Neural progenitor cell (in vitro differentiated cells): ENCODE measurements at regions not wholly inside any gene's neighbourhood (a gene's known extent, or its start where the extent isn't known, plus 50 kb on each side); places are given as distances from the start of the nearest gene placed in this dataset.
A peak's percentile ranks its signal among the peaks of the same experiment; 100 is the strongest.

Experiments used
- DNase-seq: peaks from one replicate; pipeline ENCODE4 v3.0.0-alpha.2; 2016; ENCODE audit warnings: low spot score
- H2AFZ ChIP-seq: fragments of 200-600 bp; sonication (generic); replicated peaks from 2 replicates; pipeline ENCODE4 v1.6.1; 2016; ENCODE audit warnings: antibody characterized with exemption
- H3F3A ChIP-seq: fragments of 200-600 bp; sonication (generic); 2 replicates; pipeline ENCODE4 v1.6.1; 2016; ENCODE audit warnings: antibody characterized with exemption, low read depth
- H3K27ac ChIP-seq: fragments of 200-600 bp; sonication (generic); 2 replicates; pipeline ENCODE4 v1.5.1; 2016; ENCODE audit warnings: mild to moderate bottlenecking
- H3K27me3 ChIP-seq: fragments of 200-600 bp; sonication (generic); 2 replicates; pipeline ENCODE4 v1.6.1; 2016; ENCODE audit warnings: mild to moderate bottlenecking, moderate library complexity
- H3K36me3 ChIP-seq: fragments of 200-600 bp; sonication (generic); 2 replicates; pipeline ENCODE4 v1.5.1; 2016
- H3K4me1 ChIP-seq: fragments of 200-600 bp; sonication (generic); 2 replicates; pipeline ENCODE4 v1.6.1; 2016; ENCODE audit warnings: mixed run types
- H3K4me2 ChIP-seq: fragments of 200-600 bp; sonication (generic); 2 replicates; pipeline ENCODE4 v1.6.1; 2016
- H3K4me3 ChIP-seq: fragments of 200-600 bp; sonication (generic); 2 replicates; pipeline ENCODE4 v1.5.1; 2016
- H3K79me2 ChIP-seq: fragments of 200-600 bp; sonication (generic); 2 replicates; pipeline ENCODE4 v1.6.1; 2016; ENCODE audit warnings: low read depth
- H3K9ac ChIP-seq: fragments of 200-600 bp; sonication (generic); 2 replicates; pipeline ENCODE4 v1.6.1; 2016
- H3K9me3 ChIP-seq: fragments of 200-600 bp; sonication (generic); 2 replicates; pipeline ENCODE4 v1.5.1; 2016; ENCODE audit warnings: low read depth
- H4K20me1 ChIP-seq: fragments of 200-600 bp; sonication (generic); 2 replicates; pipeline ENCODE4 v1.6.1; 2016; ENCODE audit warnings: low read depth
- H3K27ac Mint-ChIP-seq: 3 replicates; pipeline ENCODE4 v1.8.0; 2021; ENCODE audit warnings: mixed read lengths
- H3K27me3 Mint-ChIP-seq: 2 replicates; pipeline ENCODE4 v1.8.0; 2022; ENCODE audit warnings: low read depth, mild to moderate bottlenecking, inconsistent platforms, moderate library complexity, mixed read lengths; ENCODE audit not compliant: insufficient read depth
- H3K36me3 Mint-ChIP-seq: 3 replicates; pipeline ENCODE4 v1.8.0; 2021; ENCODE audit warnings: mixed read lengths
- H3K4me1 Mint-ChIP-seq: 3 replicates; pipeline ENCODE4 v1.8.0; 2021; ENCODE audit warnings: mixed read lengths
- H3K4me3 Mint-ChIP-seq: 3 replicates; pipeline ENCODE4 v1.8.0; 2021; ENCODE audit warnings: mild to moderate bottlenecking, moderate library complexity, mixed read lengths
- H3K9me3 Mint-ChIP-seq: 3 replicates; pipeline ENCODE4 v1.8.0; 2020; ENCODE audit warnings: mixed read lengths
- EZH2 ChIP-seq: fragments of 200-600 bp; sonication (generic); IDR thresholded peaks from 2 replicates; pipeline ENCODE4 v1.6.1; 2017; ENCODE audit warnings: antibody characterized with exemption, mild to moderate bottlenecking, moderate library complexity
- EZH2phosphoT487 ChIP-seq: fragments of 200-600 bp; sonication (generic); IDR thresholded peaks from 2 replicates; pipeline ENCODE4 v1.6.1; 2017; ENCODE audit warnings: antibody characterized with exemption
- TF ChIP-seq, protein P1 (sequence below): fragments of 200-600 bp; sonication (generic); IDR thresholded peaks from 2 replicates; pipeline ENCODE4 v1.5.1; 2017; ENCODE audit warnings: antibody characterized with exemption, mild to moderate bottlenecking

- Histone ChIP-seq H2AFZ (no peak overlapping the region), H3K79me2 (no peaks in the 10 kb centered on the region), H3K36me3 (no peaks in the 10 kb centered on the region), H4K20me1 (peaks cover 5% of the 10 kb centered on the region), H3K4me1 (peaks cover 38% of the 10 kb centered on the region), H3K9ac (no peak overlapping the region), H3K9me3 (no peaks in the 10 kb centered on the region), H3K27me3 (peaks cover 74% of the 10 kb centered on the region), H3K27ac (no peak overlapping the region), H3F3A (peaks cover 40% of the 10 kb centered on the region), H3K4me2 (no peak overlapping the region), H3K4me3 (no peak overlapping the region)
- H3K4me1 Mint-ChIP-seq = peaks cover 79% of the 10 kb centered on the region
- DNase-seq = no peak
- peak overlapping the region; percentile 29 for H3K27ac Mint-ChIP-seq
- H3K27me3 Mint-ChIP-seq = peaks cover 3% of the 10 kb centered on the region
- H3K36me3 Mint-ChIP-seq = no peaks in the 10 kb centered on the region
- no peaks in the 10 kb centered on the region for H3K9me3 Mint-ChIP-seq
- TF ChIP-seq EZH2phosphoT487 (no peak), EZH2 (peak; percentile 35)
- TF ChIP-seq, protein P1, sequence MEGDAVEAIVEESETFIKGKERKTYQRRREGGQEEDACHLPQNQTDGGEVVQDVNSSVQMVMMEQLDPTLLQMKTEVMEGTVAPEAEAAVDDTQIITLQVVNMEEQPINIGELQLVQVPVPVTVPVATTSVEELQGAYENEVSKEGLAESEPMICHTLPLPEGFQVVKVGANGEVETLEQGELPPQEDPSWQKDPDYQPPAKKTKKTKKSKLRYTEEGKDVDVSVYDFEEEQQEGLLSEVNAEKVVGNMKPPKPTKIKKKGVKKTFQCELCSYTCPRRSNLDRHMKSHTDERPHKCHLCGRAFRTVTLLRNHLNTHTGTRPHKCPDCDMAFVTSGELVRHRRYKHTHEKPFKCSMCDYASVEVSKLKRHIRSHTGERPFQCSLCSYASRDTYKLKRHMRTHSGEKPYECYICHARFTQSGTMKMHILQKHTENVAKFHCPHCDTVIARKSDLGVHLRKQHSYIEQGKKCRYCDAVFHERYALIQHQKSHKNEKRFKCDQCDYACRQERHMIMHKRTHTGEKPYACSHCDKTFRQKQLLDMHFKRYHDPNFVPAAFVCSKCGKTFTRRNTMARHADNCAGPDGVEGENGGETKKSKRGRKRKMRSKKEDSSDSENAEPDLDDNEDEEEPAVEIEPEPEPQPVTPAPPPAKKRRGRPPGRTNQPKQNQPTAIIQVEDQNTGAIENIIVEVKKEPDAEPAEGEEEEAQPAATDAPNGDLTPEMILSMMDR = no peak
- peak overlapping the region; percentile 95 for H3K4me3 Mint-ChIP-seq
These were observed 716.1 kb upstream of the WWC1 start for GRCh38 chr5:167575330-167575729.

- H3K4me2 ChIP-seq = no peak overlapping the region
- DNase-seq = no peak
These were observed 715.3 kb upstream of the WWC1 start for GRCh38 chr5:167576126-167576525.

DNA sequence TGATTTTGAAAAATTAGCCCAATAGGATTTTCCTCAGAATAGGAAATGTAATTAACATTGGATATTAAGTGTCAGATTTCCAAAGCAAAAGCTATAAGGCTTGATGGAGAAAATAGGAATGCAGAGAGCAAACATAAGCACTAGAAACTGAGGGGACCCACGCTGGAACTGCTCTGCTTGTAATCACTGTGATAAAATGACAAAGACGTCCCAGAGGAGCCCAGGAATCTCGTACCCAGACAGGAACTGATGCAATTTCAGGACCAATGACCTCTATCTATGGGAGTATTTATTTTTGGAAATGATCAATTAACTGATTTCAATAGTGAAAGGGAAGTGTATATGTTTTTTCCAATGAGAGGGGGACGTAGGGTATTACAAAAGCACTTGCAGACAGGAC lies 714.5 kb upstream of the WWC1 start:
- no peak overlapping the region for H2AFZ ChIP-seq
- Mint-ChIP-seq H3K36me3 (no peaks in the 10 kb centered on the region), H3K27ac (peak overlapping the region; percentile 64), H3K27me3 (peaks cover 3% of the 10 kb centered on the region), H3K4me1 (peaks cover 71% of the 10 kb centered on the region), H3K4me3 (peak overlapping the region; percentile 75), H3K9me3 (no peaks in the 10 kb centered on the region)
- no peaks in the 10 kb centered on the region for H3K79me2 ChIP-seq
- TF ChIP-seq, protein P1 = no peak
- TF ChIP-seq EZH2 (no peak), EZH2phosphoT487 (no peak)
- H3K4me2 ChIP-seq = no peak overlapping the region
- H3F3A ChIP-seq = peaks cover 33% of the 10 kb centered on the region
- H3K4me1 ChIP-seq = peaks cover 29% of the 10 kb centered on the region
- H3K27me3 ChIP-seq = peaks cover 58% of the 10 kb centered on the region
- H3K36me3 ChIP-seq = no peaks in the 10 kb centered on the region
- no peak overlapping the region for H3K27ac ChIP-seq
- no peaks in the 10 kb centered on the region for H3K9me3 ChIP-seq
- no peak overlapping the region for H3K9ac ChIP-seq
- no peak overlapping the region for H3K4me3 ChIP-seq
- DNase-seq = no peak
- H4K20me1 ChIP-seq = peaks cover 5% of the 10 kb centered on the region

More at GRCh38 chr5:167576126-167576525, 715.3 kb upstream of the WWC1 start:
- Mint-ChIP-seq H3K9me3 (no peaks in the 10 kb centered on the region), H3K27ac (no peak overlapping the region), H3K4me1 (peaks cover 78% of the 10 kb centered on the region), H3K36me3 (no peaks in the 10 kb centered on the region), H3K4me3 (peak overlapping the region; percentile 95), H3K27me3 (peaks cover 3% of the 10 kb centered on the region)
- peaks cover 34% of the 10 kb centered on the region for H3K4me1 ChIP-seq
- H3K9ac ChIP-seq = no peak overlapping the region
- H3F3A ChIP-seq = peaks cover 40% of the 10 kb centered on the region
- H2AFZ ChIP-seq = no peak overlapping the region
- TF ChIP-seq EZH2phosphoT487 (no peak), EZH2 (no peak)
- TF ChIP-seq, protein P1 = no peak
- H3K9me3 ChIP-seq = no peaks in the 10 kb centered on the region
- H3K27me3 ChIP-seq = peaks cover 66% of the 10 kb centered on the region
- H3K27ac ChIP-seq = no peak overlapping the region
- no peaks in the 10 kb centered on the region for H3K36me3 ChIP-seq
- peaks cover 5% of the 10 kb centered on the region for H4K20me1 ChIP-seq
- H3K79me2 ChIP-seq = no peaks in the 10 kb centered on the region
- H3K4me3 ChIP-seq = no peak overlapping the region
